HG02678 (cell line): ENCODE measurements at regions not wholly inside any gene's neighbourhood (a gene's known extent, or its start where the extent isn't known, plus 50 kb on each side); places are given as distances from the start of the nearest gene placed in this dataset.

ENCODE experiments used
- ATAC-seq: cut with Tn5 transposase; IDR thresholded peaks from one replicate; pipeline ENCODE4 v1.9.1; 2021; ENCODE audit warnings: mild to moderate bottlenecking, moderate library complexity; ENCODE audit not compliant: unreplicated experiment

- no peak for ATAC-seq
Observed at GRCh38 chr10:83959328-83959727, 180.0 kb upstream of the GHITM start.

DNA sequence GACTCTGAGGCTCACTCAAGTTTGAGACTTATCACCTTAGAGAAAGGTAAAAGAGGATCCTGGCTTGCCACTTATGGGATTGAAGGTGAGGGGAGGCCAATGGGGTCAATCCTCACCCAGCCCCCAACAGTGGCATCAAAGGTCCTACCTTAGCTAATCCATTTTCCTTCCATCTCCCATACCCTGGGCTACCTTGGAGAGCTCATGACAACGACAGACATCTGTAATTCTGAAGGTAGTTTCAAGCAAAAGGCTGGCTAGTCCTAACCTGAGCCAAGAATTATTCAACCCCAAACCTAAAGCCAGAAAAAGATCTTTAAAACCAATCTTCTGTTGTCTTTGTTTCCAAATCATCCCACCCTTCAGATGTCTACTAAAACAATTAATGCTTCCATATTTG lies 179.2 kb upstream of the GHITM start:
- no peak for ATAC-seq

DNA sequence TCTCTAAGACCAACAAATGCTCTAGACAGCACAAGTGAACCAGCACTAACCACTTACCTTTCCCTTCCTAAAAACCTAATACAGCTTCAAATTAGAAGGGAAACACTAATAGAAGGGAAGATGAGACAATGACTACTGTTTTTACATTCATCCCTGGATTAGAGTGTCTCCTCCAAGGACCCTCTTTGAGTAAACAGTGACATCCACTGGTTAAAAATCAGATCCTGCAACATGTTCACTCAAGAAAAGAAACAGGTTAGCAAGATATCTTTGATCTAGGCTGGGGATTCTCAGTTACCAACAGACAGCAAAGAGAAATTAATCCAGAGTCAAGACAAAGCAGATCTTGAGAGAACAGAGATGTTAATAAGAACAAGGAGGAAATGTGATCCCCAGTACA lies 177.7 kb upstream of the GHITM start:
- ATAC-seq = no peak

- ATAC-seq = no peak
Observed at GRCh38 chr10:83963446-83963845, 175.9 kb upstream of the GHITM start.

DNA sequence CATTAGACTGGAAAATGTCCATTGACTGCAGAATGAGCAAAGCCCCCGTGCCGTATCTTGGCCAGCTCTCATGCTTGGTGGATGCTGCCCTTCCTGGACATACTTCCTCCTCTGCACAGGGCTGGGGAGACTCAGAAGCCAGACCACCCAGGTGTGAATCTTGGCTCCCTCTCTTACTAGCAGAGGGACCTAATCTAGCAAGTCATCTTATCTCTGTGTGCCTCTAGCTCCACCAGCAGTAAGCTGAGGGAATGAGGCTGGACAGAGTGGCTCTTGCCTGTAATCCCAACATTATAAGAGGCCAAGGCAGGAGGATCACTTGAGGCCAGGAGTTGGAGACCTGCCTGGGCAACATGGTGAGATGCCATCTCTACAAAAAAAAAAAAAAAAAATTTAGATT lies 173.8 kb upstream of the GHITM start:
- no peak for ATAC-seq

- no peak for ATAC-seq
Observed at GRCh38 chr10:83968052-83968451, 171.3 kb upstream of the GHITM start.

GRCh38 chr10:83978681-83979383 lies 160.5 kb upstream of the GHITM start:
- ATAC-seq = no peak

GRCh38 chr10:83982812-83983211 lies 156.5 kb upstream of the GHITM start:
- no peak for ATAC-seq

DNA sequence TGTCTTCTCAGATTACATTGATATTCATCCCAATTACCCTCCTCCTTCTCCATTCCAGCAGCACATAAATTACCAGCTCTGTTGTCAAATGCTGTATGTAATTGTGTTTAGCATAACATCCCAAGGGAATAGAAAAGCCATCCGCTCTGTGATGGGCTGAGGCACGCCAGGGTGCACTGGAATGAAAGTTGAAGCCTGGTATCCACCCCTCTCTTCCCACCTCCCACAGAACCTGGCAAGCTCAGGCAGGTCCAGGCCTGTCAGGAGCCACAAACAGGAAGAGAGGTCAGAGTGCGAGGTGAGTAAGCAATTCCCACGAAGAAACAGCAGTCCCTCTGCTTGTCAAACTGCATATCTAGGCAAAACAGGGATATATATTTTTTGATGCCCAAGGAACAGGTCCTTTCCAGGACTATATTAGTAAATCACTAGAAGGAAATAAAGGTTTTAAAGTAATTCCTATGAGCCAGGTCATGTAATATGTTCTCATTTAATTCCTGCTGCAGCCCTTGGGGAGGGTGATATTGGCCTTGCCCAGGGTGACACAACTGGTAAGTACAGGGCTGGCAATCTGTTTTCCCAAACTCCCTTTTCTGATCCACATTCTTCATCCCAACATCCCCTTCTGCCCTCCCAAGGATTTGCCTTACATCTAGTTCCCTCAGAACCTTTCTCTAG lies 155.6 kb upstream of the GHITM start:
- ATAC-seq = no peak

- ATAC-seq = no peak
Observed at GRCh38 chr10:83984256-83984640, 155.1 kb upstream of the GHITM start.

GRCh38 chr10:83986800-83987199 lies 152.5 kb upstream of the GHITM start:
- no peak for ATAC-seq

DNA sequence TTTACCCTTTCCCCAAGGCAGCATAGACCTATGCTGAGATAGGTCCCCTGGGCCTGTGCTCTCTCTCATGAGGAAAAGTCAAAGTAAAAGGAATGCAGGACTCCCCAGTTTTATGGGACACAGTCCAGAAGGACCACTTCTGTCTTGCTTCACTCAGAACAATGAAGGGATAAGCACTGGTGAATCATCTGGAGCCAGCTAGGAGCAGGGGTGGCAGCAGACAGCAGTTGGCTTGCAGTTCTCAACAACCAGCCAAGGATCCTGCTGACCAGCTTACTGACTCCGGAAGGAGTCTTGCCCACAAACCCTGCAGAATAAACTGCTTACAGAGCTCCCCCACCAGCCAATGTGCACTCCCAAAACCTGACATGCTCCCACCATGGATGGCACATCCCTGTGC lies 152.1 kb upstream of the GHITM start:
- no peak for ATAC-seq

- ATAC-seq = no peak
Observed at GRCh38 chr10:83988435-83988834, 150.9 kb upstream of the GHITM start.

DNA sequence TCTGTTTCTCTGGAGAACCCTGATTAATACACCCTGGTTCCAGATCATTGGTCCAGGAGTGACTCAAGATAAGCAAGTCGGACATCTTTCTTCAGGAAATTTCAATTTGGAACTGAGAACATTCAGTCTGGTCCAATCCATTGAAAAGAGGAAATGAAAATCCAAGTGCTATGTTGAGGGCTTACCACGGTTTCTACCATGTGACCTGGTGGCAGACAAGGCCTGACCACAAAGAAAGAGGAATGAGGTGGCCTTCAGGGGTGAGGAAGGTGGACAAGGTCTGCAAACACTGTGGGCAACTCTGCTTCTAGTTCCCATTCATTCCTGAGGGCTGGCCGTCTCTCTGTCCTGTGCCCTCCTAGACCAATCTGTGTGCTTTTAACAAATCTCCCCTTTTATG lies 149.2 kb upstream of the GHITM start:
- peak; percentile 87 for ATAC-seq

- peak; percentile 34 for ATAC-seq
Observed at GRCh38 chr10:83991986-83992753, 147.1 kb upstream of the GHITM start.

GRCh38 chr10:83994325-83994724 lies 145.0 kb upstream of the GHITM start:
- no peak for ATAC-seq

DNA sequence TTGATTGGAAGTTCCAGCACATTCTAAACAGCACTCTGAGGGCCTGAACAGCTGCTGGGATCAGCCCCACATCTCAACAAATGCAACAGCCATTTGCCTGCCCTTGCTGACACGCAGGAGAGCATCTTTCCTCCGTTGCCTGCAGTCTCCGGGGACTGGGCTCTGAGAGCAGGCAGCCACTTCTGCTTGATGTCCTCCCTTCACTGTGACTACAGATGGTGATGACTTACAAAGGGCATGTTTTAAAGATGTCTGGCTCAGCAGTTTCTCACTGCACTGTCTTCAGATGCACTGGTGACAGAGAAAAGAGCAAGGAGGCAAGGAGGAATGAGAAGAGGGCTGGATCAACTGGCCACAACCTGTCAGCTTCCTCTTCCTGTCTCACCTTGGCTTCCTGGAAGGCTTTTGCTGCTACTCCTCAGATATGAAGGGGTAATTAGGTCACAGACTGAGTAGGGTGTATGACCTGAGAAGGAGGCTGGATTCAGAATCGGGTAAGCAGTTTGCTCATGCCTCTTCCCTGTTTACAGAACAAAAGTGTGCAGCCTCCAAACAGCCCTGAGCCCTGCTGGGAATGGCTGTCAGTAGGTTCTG lies 143.5 kb upstream of the GHITM start:
- ATAC-seq = no peak

- no peak for ATAC-seq
Observed at GRCh38 chr10:84004221-84004620, 135.1 kb upstream of the GHITM start.

DNA sequence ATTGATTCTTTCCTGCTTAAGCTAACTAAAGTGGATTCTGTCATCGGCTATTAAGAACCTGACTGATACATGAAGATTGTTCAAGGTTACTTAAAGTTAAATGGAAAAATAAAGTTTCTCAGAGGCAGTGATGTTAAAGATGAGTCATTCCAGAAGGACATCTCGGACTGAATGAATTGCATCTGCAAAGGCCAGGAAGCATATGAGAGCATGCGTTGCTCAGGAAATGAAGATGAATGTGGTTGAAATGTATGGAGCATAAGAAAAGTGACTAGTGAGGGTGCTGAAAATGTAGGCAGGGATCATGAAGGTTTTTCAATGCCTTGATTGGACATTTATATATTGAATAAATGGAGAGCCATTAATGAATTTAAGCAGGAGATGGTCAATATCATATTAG lies 133.9 kb upstream of the GHITM start:
- no peak for ATAC-seq

DNA sequence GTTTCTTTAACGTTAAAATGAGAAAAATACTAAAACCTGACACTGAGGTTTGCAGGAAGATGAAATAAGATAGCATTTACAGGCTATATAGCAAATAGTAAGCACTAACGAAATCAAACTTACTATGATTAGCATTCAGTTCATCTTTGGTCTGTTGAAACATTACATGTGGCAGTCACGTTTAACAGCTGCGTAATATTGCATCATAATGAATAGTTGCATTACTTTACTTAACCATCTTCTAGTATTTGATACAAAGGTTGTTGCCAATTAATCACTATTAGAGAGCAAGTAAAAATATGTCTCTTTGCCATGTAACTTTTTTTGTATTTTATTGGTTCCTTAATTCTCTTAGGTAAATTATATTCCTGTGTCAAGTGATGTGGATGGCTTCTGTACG lies 131.8 kb upstream of the GHITM start:
- ATAC-seq = no peak

DNA sequence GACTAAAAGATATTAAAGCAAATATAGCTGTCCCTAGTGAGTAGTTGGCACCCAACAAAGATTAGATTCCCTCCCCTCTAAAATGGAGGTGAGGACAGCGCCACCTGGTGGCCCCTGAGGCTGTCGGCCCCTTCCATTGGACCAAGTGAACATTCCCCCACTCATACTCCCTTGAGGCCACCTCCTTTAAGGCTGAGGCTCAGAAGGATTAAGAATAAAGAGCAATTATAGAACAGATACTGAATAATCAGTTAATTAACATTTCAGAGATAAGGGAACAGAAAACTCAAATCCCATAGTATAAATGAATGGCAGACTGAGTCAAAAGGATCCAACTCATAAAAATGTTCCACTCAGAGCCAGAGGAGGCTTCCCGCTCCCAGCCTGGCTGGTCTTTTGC lies 130.4 kb upstream of the GHITM start:
- ATAC-seq = peak; percentile 39

DNA sequence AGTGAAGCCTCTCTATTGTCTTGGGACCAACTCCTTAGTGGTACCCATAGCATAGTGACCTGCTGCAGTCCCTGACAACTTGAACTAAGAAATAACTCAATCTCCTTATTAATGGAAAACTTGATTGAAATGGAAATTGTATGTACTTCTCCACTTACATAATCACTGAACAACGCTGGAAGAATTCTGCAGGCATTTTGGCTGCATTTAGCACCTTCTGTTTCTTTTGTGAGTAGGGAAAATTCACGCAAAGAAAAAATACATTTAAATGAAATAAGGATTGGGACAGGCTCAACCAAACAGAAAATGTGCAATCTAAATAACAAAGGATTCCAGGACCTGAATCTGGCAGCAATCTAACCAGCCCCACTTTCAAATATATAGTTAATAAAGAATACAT lies 126.9 kb upstream of the GHITM start:
- no peak for ATAC-seq
